ENCODE measurements at regions not wholly inside any gene's neighbourhood (a gene's known extent, or its start where the extent isn't known, plus 50 kb on each side); places are given as distances from the start of the nearest gene placed in this dataset.

DNA sequence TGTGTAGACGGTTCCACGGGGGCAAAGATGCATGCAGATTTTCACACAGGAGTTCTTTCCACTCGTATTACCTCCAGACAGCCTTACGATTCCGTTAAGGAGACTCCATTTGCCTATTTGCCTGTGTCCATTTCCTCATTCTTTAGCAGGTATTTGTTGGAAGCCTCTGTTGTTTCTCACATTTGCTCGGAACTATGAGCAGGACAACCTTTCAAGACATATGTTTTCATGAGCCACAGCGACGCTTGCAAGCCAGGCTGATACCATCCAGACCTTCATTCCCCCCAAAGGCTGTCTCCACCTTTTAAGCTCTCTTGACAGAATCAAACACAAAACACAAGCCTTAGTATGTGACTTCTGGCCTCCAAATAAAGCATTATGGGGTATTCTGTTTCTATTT, 57.6 kb upstream of the NEDD9 start:
- no peak for DNase-seq
- ChIA-PET POLR2A (no interaction called here), CTCF (interaction anchor here (0.6 kb wide), 1 partner anchor 64 kb away, joined by 5 read pairs; no protein-coding TSS in a partner anchor)
- Mint-ChIP-seq H3K9me3 (ENCODE audit: low read depth) (no peaks in the 10 kb centered on the region), H3K4me1 (peaks cover 17% of the 10 kb centered on the region), H3K4me3 (no peak overlapping the region), H3K27me3 (no peaks in the 10 kb centered on the region), H3K27ac (no peak overlapping the region), H3K36me3 (ENCODE audit: low read depth) (peaks cover 42% of the 10 kb centered on the region)
- intact Hi-C loops (cut with DNase I, micrococcal nuclease), result no loop called here
- ATAC-seq, result no peak

DNA sequence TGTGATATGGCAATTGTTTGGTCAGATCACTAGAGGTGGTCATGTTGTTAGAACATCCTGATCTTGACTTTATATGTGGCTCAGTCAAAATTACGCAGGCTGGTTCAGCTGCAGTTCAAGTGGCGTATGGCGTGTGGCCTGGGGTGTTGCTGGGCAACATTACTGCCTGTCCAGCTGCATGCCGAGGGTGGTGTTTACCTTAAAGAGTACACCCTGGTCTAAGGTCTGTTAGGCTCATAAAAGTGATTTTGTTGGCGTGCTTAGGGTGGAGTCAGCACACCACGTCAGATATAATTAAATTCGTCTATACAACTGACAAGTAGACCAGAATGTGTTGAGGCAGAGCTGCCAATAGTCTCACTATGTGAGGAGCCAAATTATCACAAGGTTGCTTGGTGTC, 55.6 kb upstream of the NEDD9 start:
- ChIA-PET CTCF (interaction anchor here (0.5 to 0.7 kb wide), 2 partner anchors 86 to 113 kb away, joined by 3 read pairs; no protein-coding TSS in a partner anchor), POLR2A (no interaction called here)
- DNase-seq, result no peak
- no peak for ATAC-seq
- Mint-ChIP-seq H3K9me3 (ENCODE audit: low read depth) (no peaks in the 10 kb centered on the region), H3K4me1 (peaks cover 16% of the 10 kb centered on the region), H3K27me3 (no peaks in the 10 kb centered on the region), H3K4me3 (no peak overlapping the region), H3K36me3 (ENCODE audit: low read depth) (peaks cover 29% of the 10 kb centered on the region), H3K27ac (no peak overlapping the region)
- intact Hi-C loops (cut with DNase I, micrococcal nuclease), result no loop called here

GRCh38 chr6:11284996-11285395, 52.5 kb upstream of the NEDD9 start:
- H3K4me1 Mint-ChIP-seq, result peaks cover 3% of the 10 kb centered on the region
- POLR2A ChIA-PET, result no interaction called here
- ATAC-seq (no peak), DNase-seq (no peak)
- peaks cover under 1% of the 10 kb centered on the region for H3K9me3 Mint-ChIP-seq (ENCODE audit: low read depth)
- H3K4me3 Mint-ChIP-seq, result no peak overlapping the region
- peaks cover 13% of the 10 kb centered on the region for H3K36me3 Mint-ChIP-seq (ENCODE audit: low read depth)
- H3K27me3 Mint-ChIP-seq, result no peaks in the 10 kb centered on the region
- CTCF ChIA-PET, result interaction anchor here (0.6 to 0.8 kb wide), 3 partner anchors 170 to 1388 kb away, joined by 3 to 4 read pairs (median 3); no protein-coding TSS in a partner anchor
- intact Hi-C loops (cut with DNase I, micrococcal nuclease), result no loop called here
- no peak overlapping the region for H3K27ac Mint-ChIP-seq

GRCh38 chr6:11283629-11284028, 51.2 kb upstream of the NEDD9 start:
- intact Hi-C loops (cut with DNase I, micrococcal nuclease), result no loop called here

GRCh38 chr6:11282875-11283274, 50.4 kb upstream of the NEDD9 start:
- Mint-ChIP-seq H3K4me1 (peaks cover 19% of the 10 kb centered on the region), H3K27me3 (no peaks in the 10 kb centered on the region), H3K27ac (no peak overlapping the region), H3K4me3 (no peak overlapping the region), H3K9me3 (ENCODE audit: low read depth) (peaks cover 2% of the 10 kb centered on the region), H3K36me3 (ENCODE audit: low read depth) (peaks cover 13% of the 10 kb centered on the region)
- intact Hi-C loops (cut with DNase I, micrococcal nuclease), result no loop called here
- ATAC-seq, result no peak
- no peak for DNase-seq
- ChIA-PET CTCF (interaction anchor here (1.6 kb wide), 1 partner anchor 213 kb away, joined by 5 read pairs; no protein-coding TSS in a partner anchor), POLR2A (no interaction called here)

More at GRCh38 chr6:11283629-11284028, 51.2 kb upstream of the NEDD9 start:
- Mint-ChIP-seq H3K27ac (no peak overlapping the region), H3K36me3 (ENCODE audit: low read depth) (peaks cover 14% of the 10 kb centered on the region), H3K4me3 (no peak overlapping the region), H3K27me3 (no peaks in the 10 kb centered on the region), H3K9me3 (ENCODE audit: low read depth) (peaks cover 2% of the 10 kb centered on the region), H3K4me1 (peaks cover 11% of the 10 kb centered on the region)
- ATAC-seq (no peak), DNase-seq (no peak)
- POLR2A ChIA-PET, result no interaction called here
- CTCF ChIA-PET, result interaction anchor here (1.6 kb wide), 1 partner anchor 213 kb away, joined by 5 read pairs; no protein-coding TSS in a partner anchor
